ENCODE measurements at regions not wholly inside any gene's neighbourhood (a gene's known extent, or its start where the extent isn't known, plus 50 kb on each side); places are given as distances from the start of the nearest gene placed in this dataset.

- TF ChIP-seq CTCF (IDR thresholded peaks at IDR 0.05) = peak in 1 of 6 experiments; percentile 3
- no peak for TF ChIP-seq POLR2A (IDR thresholded peaks at IDR 0.05)
Measured at GRCh38 chr10:78997635-78998618, 70.8 kb upstream of the ZMIZ1 start.

Data from thyroid gland (tissue), 4 donors.